CD4-positive, alpha-beta T cell (primary cell): ENCODE measurements at regions not wholly inside any gene's neighbourhood (a gene's known extent, or its start where the extent isn't known, plus 50 kb on each side); places are given as distances from the start of the nearest gene placed in this dataset.
"Not testable (repeated sequence)": the region's sequence is repeated elsewhere in the genome, so short reads cannot be mapped to it uniquely, and the experiment has no call there.

ENCODE experiments used
- ATAC-seq: fragments of 200-7000 bp; cut with Tn5 transposase; one replicate; pipeline ENCODE4 v1.10.0; 2022; ENCODE audit warnings: mild to moderate bottlenecking; ENCODE audit not compliant: poor library complexity
- CTCF ChIA-PET: fragments of 350-600 bp; sonication (Branson Sonifier 250); formaldehyde crosslinking; loops from one replicate; lab custom pipeline; 2021; ENCODE audit warnings: antibody characterized with exemption, inconsistent platforms; lab: Charles Lee
- POLR2A ChIA-PET: fragments of 350-600 bp; sonication (Branson Sonifier 250); formaldehyde crosslinking; loops from one replicate; lab custom pipeline; 2021; ENCODE audit warnings: antibody characterized with exemption, inconsistent platforms; lab: Charles Lee
- DNase-seq, 14 experiments: peaks; one replicate each; pipeline ENCODE4 v3.0.0-alpha.2; 2013 to 2020; ENCODE audit warnings: mixed read lengths in 2 of 14
- H3K27ac ChIP-seq, 2 donors: one replicate each; pipeline versions ENCODE4 v1.5.1 to v1.7.0; 2013; ENCODE audit warnings: low read length in 2 of 2, low read depth in 1 of 2, mild to moderate bottlenecking in 1 of 2
- H3K27me3 ChIP-seq, 2 experiments: 1 replicate in 1 of 2; 2 replicates in 1 of 2; pipeline versions ENCODE4 v1.6.1 to v1.7.0; 2013; ENCODE audit warnings: low read length in 2 of 2, control low read depth in 1 of 2, mild to moderate bottlenecking in 1 of 2, moderate library complexity in 1 of 2; ENCODE audit not compliant: insufficient read depth in 2 of 2, control insufficient read depth in 1 of 2
- H3K36me3 ChIP-seq: one replicate; pipeline ENCODE4 v1.6.1; 2013; ENCODE audit warnings: low read length, control low read depth; ENCODE audit not compliant: insufficient read depth
- H3K4me1 ChIP-seq: one replicate; pipeline ENCODE4 v1.6.1; 2013; ENCODE audit warnings: low read length, control low read depth; ENCODE audit not compliant: insufficient read depth
- H3K4me3 ChIP-seq: one replicate; pipeline ENCODE4 v1.5.1; 2013; ENCODE audit warnings: mild to moderate bottlenecking, low read length, moderate library complexity
- H3K9me3 ChIP-seq, 2 experiments: 1 replicate in 1 of 2; 2 replicates in 1 of 2; pipeline versions ENCODE4 v1.6.1 to v1.7.0; 2013; ENCODE audit warnings: low read length in 2 of 2, mild to moderate bottlenecking in 2 of 2, control low read depth in 1 of 2, moderate library complexity in 1 of 2; ENCODE audit not compliant: control insufficient read depth in 1 of 2, insufficient read depth in 1 of 2
- H3K27ac Mint-ChIP-seq: one replicate; pipeline ENCODE4 v1.8.0; 2020; ENCODE audit warnings: mixed read lengths
- H3K27me3 Mint-ChIP-seq: one replicate; pipeline ENCODE4 v1.8.0; 2021; ENCODE audit warnings: mixed read lengths
- H3K36me3 Mint-ChIP-seq: one replicate; pipeline ENCODE4 v1.8.0; 2021; ENCODE audit warnings: low read depth, mixed read lengths
- H3K4me1 Mint-ChIP-seq: one replicate; pipeline ENCODE4 v1.8.0; 2021; ENCODE audit warnings: low read depth, mixed read lengths
- H3K4me3 Mint-ChIP-seq: one replicate; pipeline ENCODE4 v1.8.0; 2020; ENCODE audit warnings: mild to moderate bottlenecking, mixed read lengths
- H3K9me3 Mint-ChIP-seq: one replicate; pipeline ENCODE4 v1.8.0; 2020; ENCODE audit warnings: mixed read lengths
- CTCF ChIP-seq: fragments of 200-600 bp; IDR thresholded peaks from one replicate; pipeline ENCODE4 v1.8.0; 2022; ENCODE audit warnings: antibody characterized with exemption, mild to moderate bottlenecking
- intact Hi-C, 2 experiments: fragments of 100-400 bp; cut with DNase I in 1 of 2; cut with micrococcal nuclease in 1 of 2; formaldehyde crosslinking; loops; one replicate each; pipeline versions ENCODE4 v1.15.1 to v1.9.0; 2023 to 2025; cut with DNase I, micrococcal nuclease

- no peak overlapping the region for H3K4me3 Mint-ChIP-seq
- Histone ChIP-seq H3K27ac (no peak overlapping the region), H3K4me1 (no peaks in the 10 kb centered on the region), H3K9me3 (no peaks in the 10 kb centered on the region), H3K27me3 (no peaks in the 10 kb centered on the region), H3K4me3 (no peak overlapping the region), H3K36me3 (no peaks in the 10 kb centered on the region)
- ATAC-seq (no peak), DNase-seq (no peak)
- no peak overlapping the region for H3K27ac Mint-ChIP-seq
- TF ChIP-seq CTCF = no peak
- intact Hi-C loops = no loop called here
- H3K9me3 Mint-ChIP-seq = peaks cover 7% of the 10 kb centered on the region
- H3K4me1 Mint-ChIP-seq = no peaks in the 10 kb centered on the region
- no peaks in the 10 kb centered on the region for H3K36me3 Mint-ChIP-seq
- H3K27me3 Mint-ChIP-seq = no peaks in the 10 kb centered on the region
- POLR2A ChIA-PET = no interaction called here
- CTCF ChIA-PET = no interaction called here
Measured at GRCh38 chr4:148630051-148630450, 187.8 kb upstream of the NR3C2 start.

GRCh38 chr4:148618856-148619255 is 176.6 kb upstream of the NR3C2 start:
- Histone ChIP-seq H3K4me3 (no peak overlapping the region), H3K27me3 (no peaks in the 10 kb centered on the region), H3K4me1 (no peaks in the 10 kb centered on the region), H3K36me3 (no peaks in the 10 kb centered on the region), H3K9me3 (peaks cover 0 to 3% of the 10 kb centered on the region in 2 experiments), H3K27ac (no peak overlapping the region)
- ChIA-PET CTCF (no interaction called here), POLR2A (no interaction called here)
- Mint-ChIP-seq H3K4me3 (no peak overlapping the region), H3K4me1 (no peaks in the 10 kb centered on the region), H3K9me3 (peaks cover 3% of the 10 kb centered on the region), H3K36me3 (no peaks in the 10 kb centered on the region), H3K27ac (no peak overlapping the region), H3K27me3 (no peaks in the 10 kb centered on the region)
- DNase-seq (no peak), ATAC-seq (no peak)
- intact Hi-C loops = no loop called here
- no peak for TF ChIP-seq CTCF

- Mint-ChIP-seq H3K36me3 (no peaks in the 10 kb centered on the region), H3K4me3 (no peak overlapping the region), H3K9me3 (peaks cover 13% of the 10 kb centered on the region), H3K27me3 (peaks cover 19% of the 10 kb centered on the region), H3K27ac (no peak overlapping the region), H3K4me1 (no peaks in the 10 kb centered on the region)
- Histone ChIP-seq H3K27ac (no peak overlapping the region), H3K27me3 (no peaks in the 10 kb centered on the region), H3K36me3 (no peaks in the 10 kb centered on the region), H3K4me1 (no peaks in the 10 kb centered on the region), H3K9me3 (peaks cover 0 to 7% of the 10 kb centered on the region in 2 experiments), H3K4me3 (no peak overlapping the region)
- POLR2A ChIA-PET = no interaction called here
- no peak for ATAC-seq
- no peak for DNase-seq
- intact Hi-C loops = no loop called here
- no peak for TF ChIP-seq CTCF
- CTCF ChIA-PET = no interaction called here
Measured at GRCh38 chr4:148608968-148609367, 166.8 kb upstream of the NR3C2 start.

GRCh38 chr4:148598418-148599207 is 156.4 kb upstream of the NR3C2 start:
- ATAC-seq, H3K4me3 ChIP-seq, H3K4me1 ChIP-seq, H3K27ac ChIP-seq, H3K4me3 Mint-ChIP-seq, CTCF ChIA-PET, H3K4me1 Mint-ChIP-seq, H3K36me3 Mint-ChIP-seq, H3K36me3 ChIP-seq, H3K27me3 Mint-ChIP-seq, H3K27ac Mint-ChIP-seq, DNase-seq, H3K27me3 ChIP-seq, intact Hi-C loops, POLR2A ChIA-PET: not testable (repeated sequence)
- peaks cover 4 to 12% of the 10 kb centered on the region in 2 experiments for H3K9me3 ChIP-seq
- peaks cover 24% of the 10 kb centered on the region for H3K9me3 Mint-ChIP-seq
